SHP77 treated with DMSO at 0.1 percent for 48 hours (cell line): ENCODE measurements at regions not wholly inside any gene's neighbourhood (a gene's known extent, or its start where the extent isn't known, plus 50 kb on each side); places are given as distances from the start of the nearest gene placed in this dataset.
"Not testable (repeated sequence)": the region's sequence is repeated elsewhere in the genome, so short reads cannot be mapped to it uniquely, and the experiment has no call there.

Experiments used
- DNase-seq: peaks from one replicate; lab custom pipeline; 2025; lab: John Stamatoyannopoulos, UW

GRCh38 chr4:3612934-3613333 lies 80.7 kb upstream of the LRPAP1 start:
- DNase-seq: no peak

GRCh38 chr4:3612281-3612680 lies 80.1 kb upstream of the LRPAP1 start:
- DNase-seq: no peak

GRCh38 chr4:3611778-3612177 lies 79.6 kb upstream of the LRPAP1 start:
- DNase-seq: no peak

- not testable (repeated sequence) for DNase-seq
These were observed 78.6 kb upstream of the LRPAP1 start for GRCh38 chr4:3610851-3611250.

- not testable (repeated sequence) for DNase-seq
These were observed 77.7 kb upstream of the LRPAP1 start for GRCh38 chr4:3609905-3610304.

- DNase-seq: no peak
These were observed 75.7 kb upstream of the LRPAP1 start for GRCh38 chr4:3607690-3608552.

- not testable (repeated sequence) for DNase-seq
These were observed 74.6 kb upstream of the LRPAP1 start for GRCh38 chr4:3606850-3607249.

- not testable (repeated sequence) for DNase-seq
These were observed 74.0 kb upstream of the LRPAP1 start for GRCh38 chr4:3606271-3606670.

- DNase-seq: no peak
These were observed 73.3 kb upstream of the LRPAP1 start for GRCh38 chr4:3605491-3605890.

- not testable (repeated sequence) for DNase-seq
These were observed 70.8 kb upstream of the LRPAP1 start for GRCh38 chr4:3602886-3603645.

GRCh38 chr4:3601992-3602391 lies 69.8 kb upstream of the LRPAP1 start:
- DNase-seq: no peak

GRCh38 chr4:3601108-3601690 lies 69.0 kb upstream of the LRPAP1 start:
- not testable (repeated sequence) for DNase-seq

- no peak for DNase-seq
These were observed 67.7 kb upstream of the LRPAP1 start for GRCh38 chr4:3599951-3600350.

GRCh38 chr4:3598695-3599227 lies 66.5 kb upstream of the LRPAP1 start:
- no peak for DNase-seq

GRCh38 chr4:3597896-3598505 lies 65.8 kb upstream of the LRPAP1 start:
- DNase-seq: not testable (repeated sequence)

- DNase-seq: not testable (repeated sequence)
These were observed 64.9 kb upstream of the LRPAP1 start for GRCh38 chr4:3596957-3597733.

- DNase-seq: not testable (repeated sequence)
These were observed 63.5 kb upstream of the LRPAP1 start for GRCh38 chr4:3595627-3596291.

- DNase-seq: not testable (repeated sequence)
These were observed 62.5 kb upstream of the LRPAP1 start for GRCh38 chr4:3594751-3595150.

- peak; percentile 30 for DNase-seq
These were observed 58.0 kb upstream of the LRPAP1 start for GRCh38 chr4:3589946-3590924.
